Breast epithelium (tissue), 4 donors: ENCODE measurements at regions not wholly inside any gene's neighbourhood (a gene's known extent, or its start where the extent isn't known, plus 50 kb on each side); places are given as distances from the start of the nearest gene placed in this dataset.

ENCODE experiments used
- DNase-seq, 2 donors: peaks; one replicate each; pipeline ENCODE4 v3.0.0-alpha.2; 2019; ENCODE audit warnings: low spot score in 2 of 2
- H3K27ac ChIP-seq, 2 donors: fragments of 200-600 bp; sonication (generic) in 1 of 2; one replicate each; pipeline ENCODE4 v1.5.1; 2016 to 2019; ENCODE audit warnings: mild to moderate bottlenecking in 1 of 2
- H3K27me3 ChIP-seq, 2 donors: fragments of 200-600 bp; sonication (generic) in 1 of 2; one replicate each; pipeline versions ENCODE4 v1.5.1 to v1.6.0; 2017 to 2019; ENCODE audit warnings: control low read depth in 1 of 2, mild to moderate bottlenecking in 1 of 2
- H3K36me3 ChIP-seq: fragments of 200-600 bp; one replicate; pipeline ENCODE4 v1.5.1; 2019
- H3K4me1 ChIP-seq, 2 donors: fragments of 200-600 bp; sonication (generic); one replicate each; pipeline ENCODE4 v1.5.1; 2016 to 2019; ENCODE audit warnings: control low read depth in 1 of 2
- H3K4me3 ChIP-seq, 3 donors: fragments of 200-600 bp; sonication (generic); 1 replicate in 2 of 3; 2 replicates in 1 of 3; pipeline ENCODE4 v1.5.1; 2016 to 2019; ENCODE audit warnings: mild to moderate bottlenecking in 3 of 3, moderate library complexity in 2 of 3
- H3K9me3 ChIP-seq, 2 donors: fragments of 200-600 bp; sonication (generic) in 1 of 2; one replicate each; pipeline ENCODE4 v1.5.1; 2016 to 2019; ENCODE audit warnings: control low read depth in 1 of 2
- CTCF ChIP-seq, 3 donors: fragments of 450-650 bp; IDR thresholded peaks; one replicate each; pipeline ENCODE4 v1.5.1; 2016 to 2017; ENCODE audit warnings: antibody characterized with exemption in 3 of 3, mild to moderate bottlenecking in 3 of 3, moderate library complexity in 3 of 3
- POLR2A ChIP-seq: fragments of 450-650 bp; IDR thresholded peaks from one replicate; pipeline ENCODE4 v1.6.1; 2016; ENCODE audit warnings: antibody characterized with exemption, mild to moderate bottlenecking, moderate library complexity
- POLR2AphosphoS5 ChIP-seq, 3 donors: sonication (generic); formaldehyde crosslinking; IDR thresholded peaks; one replicate each; pipeline ENCODE4 v1.6.1; 2017; ENCODE audit warnings: antibody characterized with exemption in 3 of 3
- intact Hi-C: fragments of 100-400 bp; cut with DNase I; formaldehyde crosslinking; loops from one replicate; pipeline ENCODE4 v1.15.1; 2023; ENCODE audit warnings: low total_unique reads

- Histone ChIP-seq H3K27ac (no peak overlapping the region), H3K4me3 (no peak overlapping the region), H3K27me3 (peaks cover 0 to 12% of the 10 kb centered on the region in 2 donors), H3K4me1 (no peaks in the 10 kb centered on the region), H3K9me3 (no peaks in the 10 kb centered on the region), H3K36me3 (no peaks in the 10 kb centered on the region)
- intact Hi-C loops = no loop called here
- DNase-seq = no peak
- TF ChIP-seq CTCF (IDR thresholded peaks at IDR 0.05) (no peak), POLR2A (no peak), POLR2AphosphoS5 (IDR thresholded peaks at IDR 0.05) (no peak)
These were observed 57.8 kb upstream of the OTOS start for GRCh38 chr2:240198226-240198625.

- intact Hi-C loops = no loop called here
- DNase-seq = no peak
- H3K36me3 ChIP-seq = no peaks in the 10 kb centered on the region
- TF ChIP-seq POLR2A (no peak), POLR2AphosphoS5 (IDR thresholded peaks at IDR 0.05) (no peak), CTCF (IDR thresholded peaks at IDR 0.05) (no peak)
- no peaks in the 10 kb centered on the region for H3K9me3 ChIP-seq
- no peak overlapping the region for H3K4me3 ChIP-seq
- peaks cover 0 to 14% of the 10 kb centered on the region in 2 donors for H3K27me3 ChIP-seq
- no peaks in the 10 kb centered on the region for H3K4me1 ChIP-seq
- H3K27ac ChIP-seq = no peak overlapping the region
These were observed 58.8 kb upstream of the OTOS start for GRCh38 chr2:240199133-240199870.

DNA sequence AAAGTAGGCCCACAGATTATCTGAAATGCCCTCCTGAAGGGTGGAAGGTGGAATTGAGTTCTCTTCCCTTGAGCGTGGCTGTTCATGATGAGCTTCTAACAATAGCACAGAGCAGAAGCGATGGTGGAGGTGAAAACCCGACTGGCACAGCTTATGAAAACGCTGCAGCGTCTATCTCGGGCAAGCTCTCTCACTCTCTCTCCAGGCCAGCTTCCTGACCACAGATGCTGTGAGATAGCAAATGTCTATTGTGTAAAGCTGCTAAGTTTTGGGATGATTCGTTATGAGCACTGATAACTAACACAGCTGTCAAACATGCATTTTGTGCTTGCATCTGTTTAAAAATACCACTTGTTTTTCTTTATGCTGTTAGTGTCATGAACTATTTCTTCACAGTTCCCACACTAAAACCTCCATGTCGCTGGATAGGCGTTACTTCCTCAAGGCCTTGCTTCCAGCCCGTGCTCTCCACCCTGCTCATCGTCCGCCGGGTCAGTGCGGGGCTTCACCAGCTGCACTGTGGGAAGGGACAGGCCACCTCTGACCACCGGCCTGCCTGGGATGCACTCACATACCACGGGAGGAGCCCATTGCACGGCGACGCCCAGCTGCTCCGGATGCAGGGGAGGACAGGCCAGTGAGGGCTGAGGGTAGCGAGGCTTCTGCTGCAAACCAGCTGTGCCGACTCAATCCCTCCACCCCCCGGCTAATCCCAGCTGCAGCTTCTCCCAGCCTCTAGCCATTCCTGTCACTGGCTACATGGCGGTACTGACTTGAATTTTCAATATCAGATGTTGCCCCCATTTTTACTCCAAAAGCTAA is 60.0 kb upstream of the OTOS start:
- Histone ChIP-seq H3K36me3 (no peaks in the 10 kb centered on the region), H3K4me3 (no peak overlapping the region), H3K9me3 (no peaks in the 10 kb centered on the region), H3K27ac (no peak overlapping the region), H3K4me1 (no peaks in the 10 kb centered on the region), H3K27me3 (peaks cover 0 to 17% of the 10 kb centered on the region in 2 donors)
- TF ChIP-seq POLR2A (no peak), CTCF (IDR thresholded peaks at IDR 0.05) (no peak), POLR2AphosphoS5 (IDR thresholded peaks at IDR 0.05) (no peak)
- DNase-seq = no peak
- intact Hi-C loops = no loop called here

DNA sequence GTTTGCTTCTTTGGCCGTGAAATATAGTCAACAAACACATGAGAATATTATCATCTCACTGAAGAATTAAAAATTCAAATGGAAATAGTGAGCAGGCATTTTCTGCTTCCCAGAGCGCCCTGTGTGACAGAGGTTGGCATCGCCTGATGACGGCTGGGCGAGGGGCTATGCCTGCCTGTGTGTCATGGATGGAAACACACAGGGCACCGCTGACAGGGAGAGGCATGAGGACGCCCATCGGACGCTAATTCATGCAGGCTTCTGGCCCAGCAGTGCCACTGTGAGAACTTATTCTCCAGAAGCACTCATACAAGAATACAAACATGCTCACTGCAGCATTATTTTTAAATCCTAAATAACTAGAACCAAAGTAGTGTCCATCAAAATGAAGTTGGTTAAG is 61.4 kb upstream of the OTOS start:
- DNase-seq = no peak
- no peaks in the 10 kb centered on the region for H3K4me1 ChIP-seq
- TF ChIP-seq POLR2A (no peak), CTCF (IDR thresholded peaks at IDR 0.05) (no peak), POLR2AphosphoS5 (IDR thresholded peaks at IDR 0.05) (no peak)
- no peak overlapping the region for H3K27ac ChIP-seq
- intact Hi-C loops = no loop called here
- H3K27me3 ChIP-seq = peaks cover 0 to 17% of the 10 kb centered on the region in 2 donors
- no peaks in the 10 kb centered on the region for H3K9me3 ChIP-seq
- no peak overlapping the region for H3K4me3 ChIP-seq
- no peaks in the 10 kb centered on the region for H3K36me3 ChIP-seq

DNA sequence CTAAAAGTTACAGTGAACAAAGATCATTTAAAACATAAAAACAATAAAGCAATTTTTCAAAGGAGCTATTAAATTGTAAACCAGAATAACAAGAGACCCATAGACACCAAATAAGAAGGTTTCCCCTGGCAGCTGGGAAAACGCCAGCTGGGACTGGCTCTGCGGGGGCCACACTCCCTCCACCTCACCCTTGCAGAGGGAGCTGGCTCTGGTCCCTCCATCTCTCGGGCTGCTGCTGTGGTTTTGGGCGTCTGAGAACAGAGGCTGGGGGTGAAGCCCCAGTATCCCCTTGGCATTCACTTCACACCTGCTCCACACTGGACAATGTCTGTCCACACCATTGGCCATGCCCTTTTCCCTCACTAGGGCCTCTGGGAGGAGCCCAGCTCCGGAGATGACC is 62.1 kb upstream of the OTOS start:
- Histone ChIP-seq H3K9me3 (no peaks in the 10 kb centered on the region), H3K27me3 (peaks cover 0 to 17% of the 10 kb centered on the region in 2 donors), H3K4me1 (no peaks in the 10 kb centered on the region), H3K27ac (no peak overlapping the region), H3K36me3 (no peaks in the 10 kb centered on the region), H3K4me3 (no peak overlapping the region)
- TF ChIP-seq CTCF (IDR thresholded peaks at IDR 0.05) (no peak), POLR2AphosphoS5 (IDR thresholded peaks at IDR 0.05) (no peak), POLR2A (no peak)
- DNase-seq = no peak
- intact Hi-C loops = no loop called here
